Activated CD4-positive, alpha-beta T cell treated with anti-CD3 and anti-CD28 coated beads, Interleukin-2, Interleukin-6, amounts not matched to agents 100 ng/mL and 50 ng/mL, durations not matched to agents 16 hours and 8 hours (primary cell): ENCODE measurements at regions not wholly inside any gene's neighbourhood (a gene's known extent, or its start where the extent isn't known, plus 50 kb on each side); places are given as distances from the start of the nearest gene placed in this dataset.

ENCODE experiments used
- DNase-seq: peaks from one replicate; pipeline ENCODE4 v3.0.0-alpha.2; 2020

- DNase-seq: no peak
Observed at GRCh38 chr5:2529371-2530092, 221.9 kb downstream of the IRX2 start.

GRCh38 chr5:2525351-2525750 lies 226.1 kb downstream of the IRX2 start:
- no peak for DNase-seq

- no peak for DNase-seq
Observed at GRCh38 chr5:2524620-2525019, 226.9 kb downstream of the IRX2 start.

GRCh38 chr5:2523180-2523579 lies 228.3 kb downstream of the IRX2 start:
- no peak for DNase-seq

GRCh38 chr5:2522372-2522771 lies 229.1 kb downstream of the IRX2 start:
- no peak for DNase-seq

- DNase-seq: no peak
Observed at GRCh38 chr5:2519153-2519552, 232.3 kb downstream of the IRX2 start.

- DNase-seq: no peak
Observed at GRCh38 chr5:2517451-2517850, 234.0 kb downstream of the IRX2 start.

- no peak for DNase-seq
Observed at GRCh38 chr5:2515180-2515764, 236.2 kb downstream of the IRX2 start.

GRCh38 chr5:2514484-2514883 lies 237.0 kb downstream of the IRX2 start:
- DNase-seq: no peak

- no peak for DNase-seq
Observed at GRCh38 chr5:2511706-2512105, 239.8 kb downstream of the IRX2 start.

GRCh38 chr5:2511126-2511525 lies 240.4 kb downstream of the IRX2 start:
- DNase-seq: no peak

- DNase-seq: no peak
Observed at GRCh38 chr5:2509527-2509926, 241.9 kb downstream of the IRX2 start.

- DNase-seq: no peak
Observed at GRCh38 chr5:2508514-2508913, 243.0 kb downstream of the IRX2 start.

- no peak for DNase-seq
Observed at GRCh38 chr5:2507611-2508010, 243.9 kb downstream of the IRX2 start.

- no peak for DNase-seq
Observed at GRCh38 chr5:2506603-2507002, 244.9 kb downstream of the IRX2 start.

- no peak for DNase-seq
Observed at GRCh38 chr5:2505217-2505616, 246.3 kb downstream of the IRX2 start.

GRCh38 chr5:2502970-2503594 lies 248.4 kb downstream of the IRX2 start:
- DNase-seq: no peak

- no peak for DNase-seq
Observed at GRCh38 chr5:2499917-2500316, 251.6 kb downstream of the IRX2 start.

GRCh38 chr5:2496891-2497290 lies 254.6 kb downstream of the IRX2 start:
- DNase-seq: no peak

- DNase-seq: no peak
Observed at GRCh38 chr5:2496126-2496525, 255.4 kb downstream of the IRX2 start.

- DNase-seq: no peak
Observed at GRCh38 chr5:2493356-2493755, 258.1 kb downstream of the IRX2 start.

- no peak for DNase-seq
Observed at GRCh38 chr5:2492476-2492875, 259.0 kb downstream of the IRX2 start.

- DNase-seq: no peak
Observed at GRCh38 chr5:2491846-2492245, 259.6 kb downstream of the IRX2 start.

GRCh38 chr5:2489306-2489705 lies 262.2 kb downstream of the IRX2 start:
- DNase-seq: no peak

GRCh38 chr5:2488593-2488992 lies 262.9 kb downstream of the IRX2 start:
- no peak for DNase-seq
